ENCODE measurements at regions not wholly inside any gene's neighbourhood (a gene's known extent, or its start where the extent isn't known, plus 50 kb on each side); places are given as distances from the start of the nearest gene placed in this dataset.

DNA sequence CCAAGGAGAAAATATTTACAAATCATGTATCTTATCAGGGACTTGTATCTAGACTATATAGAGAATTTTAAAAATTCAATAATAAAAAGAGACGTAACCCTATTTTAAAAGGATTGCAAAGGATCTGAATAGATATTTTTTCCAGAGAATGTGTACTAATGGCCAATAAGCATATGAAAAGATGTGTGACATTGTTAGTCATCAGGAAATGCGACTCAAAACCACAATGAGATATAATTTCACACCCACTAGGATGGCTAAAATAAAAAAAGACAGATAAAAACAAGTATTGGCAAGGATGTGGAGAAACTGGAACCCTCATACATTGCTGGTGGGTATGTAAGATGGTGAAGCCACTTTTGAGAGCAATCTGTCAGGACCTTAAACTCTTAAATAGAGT is 141.9 kb upstream of the BMP4 start:
- TF ChIP-seq NFE2L2 (IDR thresholded peaks at IDR 0.05; ENCODE audit: low read depth, low read length) (no peak), SMC3 (IDR thresholded peaks at IDR 0.05; ENCODE audit: low read depth, low read length) (no peak), RAD21 (IDR thresholded peaks at IDR 0.05; ENCODE audit: low read length) (no peak), POLR2A (IDR thresholded peaks at IDR 0.05; ENCODE audit: low read depth, low read length) (no peak), MXI1 (IDR thresholded peaks at IDR 0.05; ENCODE audit: borderline replicate concordance, low read depth, low read length) (no peak), RFX5 (IDR thresholded peaks at IDR 0.05; ENCODE audit: low read depth, low read length) (no peak), RCOR1 (IDR thresholded peaks at IDR 0.05; ENCODE audit: insufficient replicate concordance, low read length) (no peak), FOS (IDR thresholded peaks at IDR 0.05; ENCODE audit: low read depth, low read length) (no peak), CEBPB (IDR thresholded peaks at IDR 0.05; ENCODE audit: low read depth, low read length) (no peak), USF2 (IDR thresholded peaks at IDR 0.05; ENCODE audit: low read depth, low read length) (no peak), MAFK (IDR thresholded peaks at IDR 0.05; ENCODE audit: low read depth, low read length) (no peak), MAZ (IDR thresholded peaks at IDR 0.05; ENCODE audit: borderline replicate concordance, low read depth, low read length) (no peak), CHD1 (IDR thresholded peaks at IDR 0.05; ENCODE audit: low read depth, low read length) (no peak)
- TF ChIP-seq, protein P1, sequence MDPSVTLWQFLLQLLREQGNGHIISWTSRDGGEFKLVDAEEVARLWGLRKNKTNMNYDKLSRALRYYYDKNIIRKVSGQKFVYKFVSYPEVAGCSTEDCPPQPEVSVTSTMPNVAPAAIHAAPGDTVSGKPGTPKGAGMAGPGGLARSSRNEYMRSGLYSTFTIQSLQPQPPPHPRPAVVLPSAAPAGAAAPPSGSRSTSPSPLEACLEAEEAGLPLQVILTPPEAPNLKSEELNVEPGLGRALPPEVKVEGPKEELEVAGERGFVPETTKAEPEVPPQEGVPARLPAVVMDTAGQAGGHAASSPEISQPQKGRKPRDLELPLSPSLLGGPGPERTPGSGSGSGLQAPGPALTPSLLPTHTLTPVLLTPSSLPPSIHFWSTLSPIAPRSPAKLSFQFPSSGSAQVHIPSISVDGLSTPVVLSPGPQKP (IDR thresholded peaks at IDR 0.05; ENCODE audit: borderline replicate concordance, low read depth, low read length): no peak
- TF ChIP-seq, protein P2, sequence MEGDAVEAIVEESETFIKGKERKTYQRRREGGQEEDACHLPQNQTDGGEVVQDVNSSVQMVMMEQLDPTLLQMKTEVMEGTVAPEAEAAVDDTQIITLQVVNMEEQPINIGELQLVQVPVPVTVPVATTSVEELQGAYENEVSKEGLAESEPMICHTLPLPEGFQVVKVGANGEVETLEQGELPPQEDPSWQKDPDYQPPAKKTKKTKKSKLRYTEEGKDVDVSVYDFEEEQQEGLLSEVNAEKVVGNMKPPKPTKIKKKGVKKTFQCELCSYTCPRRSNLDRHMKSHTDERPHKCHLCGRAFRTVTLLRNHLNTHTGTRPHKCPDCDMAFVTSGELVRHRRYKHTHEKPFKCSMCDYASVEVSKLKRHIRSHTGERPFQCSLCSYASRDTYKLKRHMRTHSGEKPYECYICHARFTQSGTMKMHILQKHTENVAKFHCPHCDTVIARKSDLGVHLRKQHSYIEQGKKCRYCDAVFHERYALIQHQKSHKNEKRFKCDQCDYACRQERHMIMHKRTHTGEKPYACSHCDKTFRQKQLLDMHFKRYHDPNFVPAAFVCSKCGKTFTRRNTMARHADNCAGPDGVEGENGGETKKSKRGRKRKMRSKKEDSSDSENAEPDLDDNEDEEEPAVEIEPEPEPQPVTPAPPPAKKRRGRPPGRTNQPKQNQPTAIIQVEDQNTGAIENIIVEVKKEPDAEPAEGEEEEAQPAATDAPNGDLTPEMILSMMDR (conservative IDR thresholded peaks at IDR 0.05; ENCODE audit: low read depth, low read length): no peak
- Histone ChIP-seq H3K56ac (ENCODE audit: extremely low read depth, insufficient read depth, low read length) (no peak overlapping the region), H3K4me3 (ENCODE audit: insufficient read depth, low read depth, low read length) (no peak overlapping the region), H4K91ac (ENCODE audit: insufficient read depth, low read depth, low read length) (no peak overlapping the region), H2AFZ (replicated peaks; ENCODE audit: low read length, poor library complexity) (no peak overlapping the region), H4K5ac (ENCODE audit: low read depth, low read length) (no peak overlapping the region), H2BK15ac (ENCODE audit: low read depth, low read length) (no peak overlapping the region), H3K9ac (ENCODE audit: low read depth, low read length) (no peak overlapping the region), H4K8ac (ENCODE audit: low read depth in 2 of 2, low read length in 2 of 2) (no peak overlapping the region), H3K4me2 (ENCODE audit: low read depth, low read length) (no peak overlapping the region), H3K36me3 (ENCODE audit: control insufficient read depth, insufficient read depth, low read length) (no peaks in the 10 kb centered on the region), H3K27ac (ENCODE audit: insufficient read depth, low read length) (no peak overlapping the region), H2BK120ac (ENCODE audit: low read depth, low read length) (no peak overlapping the region), H3K9me1 (ENCODE audit: insufficient read depth, low read length) (no peaks in the 10 kb centered on the region), H3K4ac (ENCODE audit: low read depth, low read length) (no peak overlapping the region), H3K9me3 (ENCODE audit: control insufficient read depth, insufficient read depth, low read length) (no peaks in the 10 kb centered on the region; the same call in 1 of the 2 replicates), H3K23ac (ENCODE audit: low read depth, low read length) (no peak overlapping the region), H2BK20ac (ENCODE audit: low read depth, low read length) (no peak overlapping the region), H3K4me1 (ENCODE audit: control insufficient read depth, insufficient read depth, low read length) (no peaks in the 10 kb centered on the region), H3K18ac (ENCODE audit: low read depth, low read length) (no peak overlapping the region), H3K27me3 (ENCODE audit: control insufficient read depth, insufficient read depth, low read length) (peaks cover 1% of the 10 kb centered on the region; the same call in 1 of the 2 replicates), H2AK9ac (replicated peaks; ENCODE audit: low read depth, low read length, poor library complexity) (no peak overlapping the region), H4K20me1 (ENCODE audit: insufficient read depth, low read length) (no peaks in the 10 kb centered on the region), H3K79me1 (ENCODE audit: low read depth in 1 of 2, low read length in 2 of 2) (no peaks in the 10 kb centered on the region), H3K14ac (replicated peaks; ENCODE audit: low read depth, low read length) (no peak overlapping the region), H2BK5ac (ENCODE audit: low read depth, low read length, poor library complexity, severe bottlenecking) (no peak overlapping the region), H2AK5ac (ENCODE audit: low read depth, low read length) (no peak overlapping the region)
- dilution Hi-C loops (cut with HindIII; ENCODE audit: low sequenced_read_pairs, unreplicated experiment): no loop called here
- ATAC-seq (ENCODE audit: low read depth): no peak
- intact Hi-C loops (cut with micrococcal nuclease): no loop called here
- BruUV-seq (replicated peaks): no TSS peak
- DNase-seq: no peak
- no CpG with 5 or more reads among the region's 2 CpGs for WGBS, 2 experiments (ENCODE audit: extremely low coverage in 2 of 2, insufficient read length in 1 of 2)
- ChIA-PET CTCF (no interaction called here), POLR2A (ENCODE audit: unreplicated experiment) (no interaction called here)
- in situ Hi-C loops (cut with MboI; ENCODE audit: low sequenced_read_pairs): no loop called here
